HS-27A (cell line): ENCODE measurements at regions not wholly inside any gene's neighbourhood (a gene's known extent, or its start where the extent isn't known, plus 50 kb on each side); places are given as distances from the start of the nearest gene placed in this dataset.
"Not testable (repeated sequence)": the region's sequence is repeated elsewhere in the genome, so short reads cannot be mapped to it uniquely, and the experiment has no call there.

Experiments
- DNase-seq: peaks from one replicate; pipeline ENCODE4 v3.0.0-alpha.2; 2012; ENCODE audit warnings: low read depth, missing footprints

DNA sequence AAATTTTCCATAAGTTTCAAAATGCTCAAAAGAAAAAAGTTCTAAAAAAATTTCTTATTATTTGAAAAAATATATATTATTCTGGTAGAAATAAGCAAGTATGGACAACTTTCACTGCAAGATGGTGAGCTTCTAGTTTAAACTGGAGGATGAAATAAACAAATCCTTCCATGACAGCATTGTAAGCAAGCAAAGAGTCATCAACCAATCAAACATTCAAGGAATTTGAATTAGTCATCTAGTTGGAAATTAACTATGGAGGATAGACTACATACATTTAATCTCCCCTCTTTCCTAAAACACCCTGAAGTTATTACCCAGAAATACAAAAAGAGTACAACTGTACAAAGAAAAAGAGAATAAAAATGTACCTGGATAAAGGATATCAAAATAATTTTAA lies 51.0 kb upstream of the IRX5 start:
- no peak for DNase-seq

DNA sequence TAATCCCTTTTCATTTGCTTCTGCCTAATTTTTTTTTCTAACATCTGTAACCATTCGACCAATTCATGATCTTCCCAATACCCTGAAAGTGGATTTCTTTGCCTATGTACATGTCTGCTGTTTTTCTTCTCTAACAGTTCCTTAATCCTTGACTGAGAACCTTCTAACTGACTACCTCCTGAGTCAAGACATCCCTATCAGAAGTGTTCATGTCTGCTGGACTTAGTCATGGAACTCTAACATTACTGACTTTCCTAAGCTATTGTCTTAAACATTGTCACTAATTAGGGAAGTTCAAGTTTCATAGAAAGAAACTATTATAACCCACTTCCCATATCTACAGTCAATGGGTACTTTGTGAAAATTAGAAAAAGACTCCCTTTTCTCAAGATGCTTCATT lies 52.4 kb upstream of the IRX5 start:
- DNase-seq, result no peak

DNA sequence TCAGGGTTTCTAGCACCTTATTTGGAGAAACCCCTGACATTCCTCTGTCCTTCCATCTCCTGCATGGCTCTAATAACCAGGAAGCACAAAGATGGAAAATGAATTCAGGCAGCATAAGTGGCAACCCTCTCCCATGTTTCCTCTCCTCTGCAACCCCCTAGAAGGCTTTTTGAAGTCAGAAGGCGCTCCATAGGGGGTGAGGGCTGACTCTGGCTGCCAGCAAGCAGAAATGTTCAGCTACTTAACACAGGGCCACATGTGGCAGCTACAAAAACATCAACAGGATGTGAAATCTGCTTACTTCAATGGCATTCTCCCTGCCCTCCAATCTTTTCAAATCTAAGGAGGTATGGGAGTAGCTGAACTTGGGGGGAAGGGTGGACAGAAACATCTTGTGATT lies 55.2 kb upstream of the IRX5 start:
- DNase-seq, result no peak

DNA sequence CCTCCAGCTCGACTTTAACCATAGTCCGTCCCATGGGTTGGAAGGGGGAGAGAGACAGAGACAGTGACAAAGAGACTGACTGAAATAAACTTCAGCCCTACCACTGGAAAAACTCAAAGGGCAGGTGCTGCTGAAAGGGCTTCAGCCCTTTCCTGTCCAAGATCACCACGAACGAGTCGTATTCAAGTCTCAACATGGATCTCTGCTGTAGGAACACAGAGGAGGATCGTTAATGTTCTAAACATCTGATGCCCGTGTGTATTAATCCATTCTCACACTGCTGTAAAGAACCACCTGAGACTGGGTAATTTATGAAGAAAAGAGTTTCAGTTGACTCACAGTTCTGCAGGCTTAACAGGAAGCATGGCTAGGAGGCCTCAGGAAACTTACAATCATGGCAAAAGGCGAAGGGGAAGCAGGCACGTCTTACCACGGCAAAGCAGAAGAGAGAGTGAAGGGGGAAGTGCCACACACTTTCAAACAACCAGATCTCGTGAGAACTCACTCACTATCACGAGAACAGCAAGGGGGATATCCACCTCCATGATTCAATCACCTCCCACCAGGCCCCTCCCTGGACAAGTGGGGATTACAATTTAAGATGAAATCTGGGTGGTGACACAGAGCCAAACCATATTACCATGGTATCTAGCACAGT lies 56.8 kb upstream of the IRX5 start:
- not testable (repeated sequence) for DNase-seq

DNA sequence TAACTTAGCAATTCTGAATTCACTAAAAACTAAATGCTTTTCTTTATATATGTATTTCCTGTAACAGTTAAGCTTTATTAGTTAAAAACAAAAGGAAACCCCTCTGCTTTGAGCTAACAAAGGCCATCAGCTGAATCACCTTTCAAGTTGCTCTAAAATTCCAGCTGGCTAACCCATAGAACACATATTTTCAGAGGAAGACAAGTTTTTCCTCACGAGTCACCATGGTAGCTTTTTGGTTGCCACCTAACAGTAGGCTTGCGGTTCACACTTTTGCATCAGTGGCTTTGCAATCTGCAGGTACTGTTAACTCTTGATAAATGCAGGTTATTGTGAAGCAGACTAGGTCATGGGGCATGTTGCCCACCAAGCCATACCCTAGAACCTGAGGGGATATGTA lies 57.6 kb upstream of the IRX5 start:
- no peak for DNase-seq

DNA sequence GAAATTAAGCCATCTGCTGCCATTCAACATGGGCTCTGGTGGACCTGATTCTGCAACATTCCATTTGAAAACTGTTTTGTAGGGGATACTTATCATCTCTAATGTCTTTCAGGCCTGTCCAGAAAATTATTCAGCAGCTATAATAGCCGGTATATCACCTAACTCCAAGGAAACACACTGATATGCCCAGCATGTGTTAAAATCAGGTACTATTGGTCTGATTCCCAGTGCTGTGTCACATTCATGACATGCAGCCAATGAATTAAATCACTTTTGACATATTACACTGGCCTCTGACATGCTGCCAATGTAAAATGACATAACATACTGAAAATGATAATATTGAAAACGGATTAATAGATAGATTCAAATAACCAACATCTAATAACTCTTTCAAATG lies 60.5 kb upstream of the IRX5 start:
- no peak for DNase-seq

DNA sequence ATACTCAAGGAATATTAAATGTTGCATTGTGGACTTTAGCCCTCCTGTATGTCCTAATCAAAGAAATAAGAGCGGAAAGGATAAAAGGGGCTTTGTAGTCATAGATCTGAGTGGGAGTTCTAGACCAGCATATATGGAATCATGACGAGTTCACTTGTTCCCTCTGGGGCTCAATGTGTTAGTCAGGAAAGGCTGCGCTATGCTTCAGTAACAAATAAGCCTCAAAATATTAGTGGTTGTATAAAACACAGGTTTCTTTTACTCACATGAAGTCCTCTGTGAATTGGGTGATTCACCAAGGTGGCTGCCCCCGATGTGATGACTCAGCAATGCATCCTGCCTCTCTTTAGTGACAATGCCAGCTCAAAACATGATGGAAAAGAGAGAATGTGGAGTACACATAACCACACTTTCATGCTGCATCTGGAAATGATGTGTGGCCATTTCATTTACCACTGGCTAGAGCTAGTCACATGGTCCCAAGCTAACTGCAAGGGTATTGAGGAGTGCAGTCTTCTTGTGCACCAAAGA lies 63.3 kb upstream of the IRX5 start:
- DNase-seq, result no peak

DNA sequence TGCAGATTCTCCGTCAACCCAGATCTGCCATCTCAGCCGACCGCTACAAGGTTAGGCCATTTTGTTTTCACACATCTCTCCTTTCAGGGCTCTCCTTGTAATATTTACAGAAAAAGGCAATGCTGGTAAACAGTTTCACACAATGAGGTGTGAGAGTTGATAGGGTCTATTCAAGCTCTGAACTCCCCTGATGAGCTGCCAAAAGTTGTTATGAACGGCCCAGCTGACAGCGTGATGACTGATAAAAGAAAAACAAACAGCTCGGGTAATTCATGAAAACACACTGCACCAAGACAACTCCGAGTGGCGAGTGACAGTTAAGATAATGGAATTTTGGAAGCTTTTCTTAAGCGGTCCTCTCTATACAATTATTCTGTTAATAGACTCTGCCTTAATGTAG lies 68.1 kb upstream of the IRX5 start:
- no peak for DNase-seq

DNA sequence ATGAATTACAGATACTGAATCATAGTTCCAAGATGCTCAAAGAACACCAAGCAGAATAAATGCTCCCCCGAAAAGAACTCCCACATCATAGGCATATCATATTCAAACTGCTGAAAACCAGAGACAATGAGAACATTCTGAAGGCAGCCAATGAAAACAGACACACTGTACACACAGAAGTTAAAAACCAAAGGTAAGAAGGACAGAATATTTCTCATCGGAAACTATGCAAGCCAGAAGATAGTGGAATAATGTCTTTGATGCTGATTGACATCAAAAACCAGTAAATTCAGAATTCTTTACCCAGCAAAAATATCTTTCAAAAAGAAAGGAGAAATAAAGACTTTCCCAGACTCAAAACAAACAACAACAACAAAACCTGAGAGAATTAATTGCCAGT lies 73.8 kb upstream of the IRX5 start:
- no peak for DNase-seq

DNA sequence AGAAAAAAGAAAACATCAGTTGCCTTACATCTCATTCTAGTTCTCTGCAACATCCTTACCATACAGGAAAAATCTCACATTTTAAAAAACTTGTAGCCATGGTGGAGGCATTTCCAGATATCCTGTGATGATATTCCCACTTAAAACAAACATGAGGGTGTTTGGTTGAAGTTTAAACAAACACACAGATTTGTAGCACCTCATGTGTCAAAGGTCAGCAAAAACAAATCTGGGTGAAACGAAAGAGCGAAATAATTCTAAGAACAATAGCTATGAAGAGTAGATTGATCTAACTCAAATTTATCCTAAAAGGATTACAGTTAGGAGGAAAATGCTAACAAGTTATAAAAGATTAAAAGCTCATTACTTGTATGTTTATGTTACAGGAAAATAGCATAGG lies 83.1 kb upstream of the IRX5 start:
- DNase-seq, result no peak

DNA sequence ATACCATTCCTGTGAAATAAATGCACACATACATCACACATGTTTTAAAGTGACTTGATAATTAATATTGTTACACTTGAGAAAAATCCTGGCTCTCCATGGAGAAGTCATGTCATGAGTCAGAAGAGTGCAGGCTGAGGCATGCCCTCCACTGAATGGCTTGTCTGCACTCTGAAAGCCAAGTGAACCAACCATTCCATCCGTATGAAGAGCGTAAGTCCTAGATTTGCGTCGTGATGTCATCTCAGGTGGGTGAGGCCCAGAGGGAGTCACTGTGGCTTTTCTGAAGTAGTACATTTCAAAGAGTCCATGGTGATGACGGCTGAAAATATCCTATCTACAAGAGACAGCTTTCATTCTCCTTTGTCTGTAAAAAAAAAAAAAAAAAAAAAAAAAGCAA lies 83.5 kb upstream of the IRX5 start:
- no peak for DNase-seq

DNA sequence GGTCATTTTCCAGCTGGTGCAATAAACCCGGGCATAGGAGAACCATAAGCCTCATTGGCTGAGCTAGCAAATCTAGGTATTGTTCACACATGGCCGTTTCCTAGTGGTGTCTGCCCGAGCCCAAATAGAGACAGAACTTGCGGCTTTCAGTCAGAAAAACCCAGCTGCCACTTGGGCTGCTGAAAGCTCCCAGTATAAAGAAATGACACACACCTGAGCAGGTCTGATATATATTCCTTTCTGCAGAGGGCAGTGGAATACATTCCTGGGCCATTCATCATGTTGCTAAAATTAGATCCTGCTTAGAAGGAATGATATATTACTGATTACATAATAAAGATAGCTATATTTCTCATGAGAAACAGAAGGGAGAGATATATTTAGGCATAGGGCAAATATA lies 83.9 kb upstream of the IRX5 start:
- DNase-seq, result no peak

DNA sequence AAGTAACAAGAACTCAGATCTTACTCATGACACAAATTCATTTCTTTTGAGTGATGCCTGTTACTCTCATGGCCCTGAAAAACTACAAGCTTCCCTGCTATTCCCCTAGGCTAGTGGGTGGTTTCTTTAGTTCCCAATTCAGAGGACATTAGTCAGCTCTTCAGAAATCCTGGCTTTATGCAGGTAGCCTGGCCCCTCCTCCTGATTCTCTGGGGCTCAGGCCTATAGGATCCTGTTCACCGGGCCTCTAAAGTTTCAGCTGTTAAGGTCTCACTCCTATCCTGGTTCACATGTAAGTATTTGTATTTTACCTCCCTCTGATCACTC lies 87.3 kb upstream of the IRX5 start:
- no peak for DNase-seq

DNA sequence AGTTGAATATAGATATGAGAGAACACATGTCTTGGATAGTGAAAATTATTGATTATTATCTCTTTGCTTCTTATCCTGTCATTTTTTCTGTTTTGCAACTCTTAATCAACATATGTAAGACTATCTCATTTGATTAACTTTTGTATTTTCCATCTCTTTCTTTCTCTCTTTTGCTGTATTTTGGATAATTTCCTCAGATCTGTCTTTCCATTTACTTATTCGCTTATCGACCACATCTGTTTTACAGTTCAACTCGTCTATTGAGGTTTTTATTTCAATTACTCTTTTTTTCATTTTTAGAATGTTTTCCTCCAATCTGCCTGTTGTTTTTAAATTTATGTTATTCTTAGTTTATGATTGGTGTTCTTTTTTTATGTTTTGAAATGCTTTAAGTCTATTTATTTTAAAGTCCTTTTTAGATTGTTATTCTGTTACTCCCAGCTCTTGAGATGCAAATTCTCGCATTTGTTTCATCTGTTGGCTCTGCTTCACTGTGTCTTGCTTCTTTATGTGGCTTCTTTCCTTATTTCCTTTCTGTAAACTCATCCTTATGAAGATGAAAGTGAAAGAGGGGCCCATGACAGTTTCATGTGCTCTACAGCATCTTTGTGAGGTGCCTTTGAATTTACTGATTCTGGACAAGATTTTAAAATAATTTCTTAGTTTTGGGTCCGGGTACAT lies 87.8 kb upstream of the IRX5 start:
- no peak for DNase-seq

DNA sequence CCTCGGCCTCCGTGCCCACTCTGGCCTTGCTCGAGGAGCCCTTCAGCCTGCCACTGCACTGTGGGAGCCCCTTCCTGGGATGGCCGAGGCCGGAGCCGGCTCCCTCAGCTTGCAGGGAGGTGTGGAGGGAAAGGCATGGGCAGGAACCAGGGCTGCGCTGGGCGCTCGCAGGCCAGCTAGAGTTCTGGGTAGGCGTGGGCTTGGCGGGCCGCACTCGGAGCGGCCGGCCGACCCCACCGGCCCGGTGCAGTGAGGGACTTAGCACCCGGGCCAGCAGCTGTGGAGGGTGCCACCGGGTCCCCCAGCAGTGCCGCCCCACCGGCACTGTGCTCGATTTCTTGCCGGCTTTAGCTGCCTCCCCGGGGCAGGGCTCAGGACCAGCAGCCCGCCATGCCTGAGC lies 101.0 kb upstream of the IRX5 start:
- DNase-seq, result no peak

DNA sequence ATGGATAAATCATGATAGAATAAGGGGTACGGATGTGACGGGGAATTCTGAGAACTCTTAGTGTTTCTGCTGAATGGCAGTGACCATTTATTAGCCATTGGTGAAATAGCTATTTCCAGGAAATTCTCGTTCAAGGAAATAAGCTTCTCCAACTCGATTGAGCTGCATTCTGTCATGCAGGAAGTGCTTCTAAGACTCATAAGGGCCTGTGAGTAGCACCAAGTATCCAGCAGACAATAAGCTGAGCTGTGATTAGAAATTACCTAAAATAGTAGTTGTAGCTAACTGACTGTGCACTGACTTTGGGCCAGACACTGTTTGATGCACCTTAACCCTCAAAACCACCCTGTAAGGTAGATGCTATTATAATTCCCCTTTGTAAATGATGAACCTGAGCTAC lies 107.8 kb upstream of the IRX5 start:
- DNase-seq, result no peak

DNA sequence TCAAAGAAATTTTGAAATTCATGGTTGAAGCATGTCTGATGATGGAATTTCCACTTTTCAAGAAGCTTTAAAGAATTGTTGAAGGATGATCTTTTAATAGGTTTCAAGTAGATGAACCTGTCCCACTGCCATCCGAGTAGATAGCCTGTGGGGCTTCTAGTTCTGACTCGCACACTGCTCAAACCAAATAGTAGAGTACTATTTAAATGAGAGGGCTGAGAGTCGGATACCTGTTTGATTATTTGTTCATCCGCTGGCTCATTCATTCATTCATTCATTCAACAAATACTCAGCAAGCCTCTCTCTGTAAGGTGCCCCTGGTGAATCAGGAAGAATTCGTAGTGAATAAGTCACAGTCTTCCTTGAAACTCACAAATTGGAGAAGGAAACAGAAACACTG lies 108.2 kb upstream of the IRX5 start:
- DNase-seq, result no peak

DNA sequence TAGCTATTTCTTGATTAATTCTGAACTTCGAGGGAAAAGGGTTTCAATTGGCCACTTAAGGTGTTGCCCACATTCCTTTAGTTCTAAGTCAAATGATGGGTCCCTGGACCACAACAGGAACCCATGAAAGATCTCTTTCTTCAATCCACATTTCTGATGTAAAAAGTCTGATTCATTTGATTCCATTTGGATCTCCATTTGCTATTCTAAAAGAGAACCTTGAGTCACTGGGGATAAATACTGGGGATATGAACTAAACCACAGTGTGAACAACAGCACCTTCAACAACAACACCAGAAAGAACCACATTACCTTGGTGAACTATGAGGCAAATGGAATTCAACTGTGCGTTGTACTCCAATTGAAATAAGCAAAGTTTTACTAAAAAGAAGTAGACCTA lies 108.9 kb upstream of the IRX5 start:
- no peak for DNase-seq

DNA sequence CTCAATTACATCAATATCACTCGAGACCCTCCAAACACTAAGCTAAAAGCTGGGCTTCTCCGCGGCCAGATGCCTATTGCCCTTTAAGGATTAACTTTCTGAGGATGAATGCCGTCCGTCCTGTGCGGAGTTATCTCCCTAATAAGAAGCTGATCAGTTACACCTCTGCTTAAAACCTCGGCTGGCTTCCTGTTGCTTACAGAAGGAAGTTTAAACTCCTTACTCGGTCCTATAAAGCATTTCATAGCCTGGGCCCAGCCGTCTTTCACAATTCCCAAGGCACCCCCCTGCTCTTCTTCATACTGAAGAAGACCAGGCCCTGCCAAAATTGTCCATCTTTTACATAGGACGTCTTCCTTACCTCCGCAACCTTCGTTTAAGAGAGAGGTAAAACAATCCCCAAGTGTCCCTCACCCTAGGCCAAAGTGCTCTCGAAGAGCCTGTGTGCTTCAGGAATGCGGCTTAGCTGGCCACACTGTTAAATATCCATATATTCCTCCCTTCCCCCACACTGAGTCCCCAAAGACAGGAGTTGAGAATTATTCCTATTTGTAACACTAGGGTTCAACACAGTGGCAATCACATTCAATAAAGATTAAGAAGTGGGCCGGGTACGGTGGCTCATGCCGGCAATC lies 112.6 kb upstream of the IRX5 start:
- no peak for DNase-seq

DNA sequence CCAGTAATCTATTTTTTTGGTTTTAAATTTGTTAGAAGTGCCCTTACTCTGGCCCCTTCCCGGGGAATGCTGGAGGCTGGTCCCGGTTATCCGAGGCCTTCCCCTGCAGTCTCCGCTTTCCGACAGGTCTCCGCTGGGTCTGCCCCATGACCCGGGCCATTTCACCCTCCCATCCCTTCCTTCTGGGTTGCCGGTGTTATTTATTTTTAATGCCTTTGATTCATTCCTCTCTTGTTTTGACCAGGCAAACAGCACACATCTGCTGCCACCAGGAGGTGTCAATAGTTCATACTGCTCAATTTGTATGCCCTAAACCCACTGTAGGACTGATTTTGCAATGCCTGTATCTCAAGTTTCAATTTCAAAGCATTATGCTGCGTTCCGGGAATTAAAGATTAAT lies 113.2 kb upstream of the IRX5 start:
- DNase-seq, result no peak

DNA sequence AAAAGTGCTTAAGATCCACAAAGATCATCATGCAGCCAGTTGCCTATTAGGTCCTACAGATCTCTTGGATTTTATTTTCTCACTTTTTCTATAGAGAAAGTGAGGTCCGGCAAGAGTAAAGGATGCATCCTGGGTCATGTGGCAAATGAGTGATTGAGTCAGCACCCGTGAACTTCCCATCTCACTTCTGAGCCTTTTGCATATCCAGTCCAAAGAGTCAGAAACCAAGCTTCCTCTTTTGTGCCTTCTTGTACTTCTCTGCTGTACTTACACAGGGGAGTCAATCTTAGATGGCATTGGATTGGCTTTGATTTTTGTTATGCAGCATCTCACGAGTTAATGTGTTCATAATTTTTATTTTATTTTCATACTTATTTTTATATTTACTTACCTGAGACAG lies 114.2 kb upstream of the IRX5 start:
- DNase-seq, result no peak

DNA sequence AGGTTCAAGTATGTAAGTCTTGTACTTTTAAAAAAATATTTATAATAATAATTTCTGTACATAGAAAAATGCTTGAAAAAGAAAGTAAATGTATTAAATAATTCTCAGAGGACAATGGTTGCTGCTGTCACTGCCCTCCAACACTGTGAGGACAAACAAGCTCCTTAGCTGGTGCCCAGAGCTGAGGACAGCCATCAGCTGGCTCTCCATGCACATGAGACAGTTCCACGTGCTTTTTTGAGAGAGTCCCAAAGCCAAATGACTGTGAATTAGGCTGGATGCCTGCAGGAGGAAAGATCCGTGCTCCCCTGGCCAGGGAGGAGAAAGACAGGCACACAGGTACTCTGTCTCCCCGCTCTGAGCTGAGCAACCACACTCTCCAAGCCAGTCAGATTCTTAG lies 115.5 kb upstream of the IRX5 start:
- no peak for DNase-seq

DNA sequence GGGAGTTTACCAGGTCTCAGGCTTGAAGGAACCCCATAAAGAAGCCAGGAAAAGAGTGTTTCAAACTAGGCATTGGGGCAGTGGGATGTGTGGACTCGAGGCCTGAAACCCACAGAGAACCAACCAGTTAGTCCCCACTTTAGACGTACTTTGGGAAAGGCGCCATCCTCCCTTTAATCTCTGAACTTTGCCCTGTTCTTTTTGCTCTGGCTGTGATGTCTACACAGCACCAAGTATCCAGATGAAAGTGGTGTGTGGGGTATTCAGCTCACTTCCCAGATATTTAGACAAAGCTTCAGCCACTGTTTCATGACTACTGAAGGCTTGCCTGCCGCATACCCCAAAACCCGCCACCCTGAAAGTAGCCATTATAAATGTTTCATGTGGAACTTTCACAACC lies 116.9 kb upstream of the IRX5 start:
- no peak for DNase-seq

DNA sequence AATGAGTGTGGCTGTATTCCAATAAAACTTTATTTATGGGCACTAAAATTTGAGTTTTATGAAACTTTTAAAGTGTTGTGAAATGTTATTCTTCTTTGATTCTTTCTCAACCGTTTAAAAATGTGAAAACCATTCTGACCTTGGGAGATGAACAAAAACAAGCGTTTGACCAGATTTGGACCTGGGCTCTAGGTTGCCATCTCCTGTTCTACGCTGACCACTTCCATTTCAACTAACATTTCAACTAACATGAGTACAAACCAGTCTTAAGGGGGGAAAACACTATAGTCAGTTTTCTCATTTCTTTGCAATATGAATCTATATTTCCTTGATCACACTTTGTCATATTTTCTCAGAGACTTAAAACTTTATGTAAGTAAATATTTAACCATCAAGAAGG lies 118.4 kb upstream of the IRX5 start:
- no peak for DNase-seq
